ENCODE measurements at regions not wholly inside any gene's neighbourhood (a gene's known extent, or its start where the extent isn't known, plus 50 kb on each side); places are given as distances from the start of the nearest gene placed in this dataset.

DNA sequence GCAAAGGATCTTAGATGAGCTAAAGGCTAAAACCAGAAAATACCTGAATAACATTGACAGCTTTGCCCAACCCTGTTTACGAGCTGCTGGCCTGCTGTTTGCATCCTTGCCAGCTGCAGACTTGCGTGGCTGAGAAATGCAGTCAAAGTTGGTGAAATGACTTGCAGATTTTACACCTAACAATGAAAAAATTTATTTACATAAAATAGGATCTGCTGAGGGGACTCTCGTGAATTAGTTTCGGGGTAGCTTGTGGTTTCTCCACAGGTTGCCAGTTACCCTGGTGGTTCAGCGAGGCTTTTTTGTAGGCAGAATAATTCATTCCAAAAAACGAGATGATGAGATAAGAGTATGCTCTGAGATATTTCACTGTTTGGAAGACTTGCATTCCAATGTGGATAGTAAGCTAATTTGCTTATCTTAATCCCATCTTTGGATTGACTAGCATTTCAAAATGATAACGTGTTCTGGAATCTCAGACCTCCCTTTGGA is 65.7 kb upstream of the FANCC start:
- TF ChIP-seq, protein P1, sequence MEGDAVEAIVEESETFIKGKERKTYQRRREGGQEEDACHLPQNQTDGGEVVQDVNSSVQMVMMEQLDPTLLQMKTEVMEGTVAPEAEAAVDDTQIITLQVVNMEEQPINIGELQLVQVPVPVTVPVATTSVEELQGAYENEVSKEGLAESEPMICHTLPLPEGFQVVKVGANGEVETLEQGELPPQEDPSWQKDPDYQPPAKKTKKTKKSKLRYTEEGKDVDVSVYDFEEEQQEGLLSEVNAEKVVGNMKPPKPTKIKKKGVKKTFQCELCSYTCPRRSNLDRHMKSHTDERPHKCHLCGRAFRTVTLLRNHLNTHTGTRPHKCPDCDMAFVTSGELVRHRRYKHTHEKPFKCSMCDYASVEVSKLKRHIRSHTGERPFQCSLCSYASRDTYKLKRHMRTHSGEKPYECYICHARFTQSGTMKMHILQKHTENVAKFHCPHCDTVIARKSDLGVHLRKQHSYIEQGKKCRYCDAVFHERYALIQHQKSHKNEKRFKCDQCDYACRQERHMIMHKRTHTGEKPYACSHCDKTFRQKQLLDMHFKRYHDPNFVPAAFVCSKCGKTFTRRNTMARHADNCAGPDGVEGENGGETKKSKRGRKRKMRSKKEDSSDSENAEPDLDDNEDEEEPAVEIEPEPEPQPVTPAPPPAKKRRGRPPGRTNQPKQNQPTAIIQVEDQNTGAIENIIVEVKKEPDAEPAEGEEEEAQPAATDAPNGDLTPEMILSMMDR (IDR thresholded peaks at IDR 0.05; ENCODE audit: low read depth, low read length, missing input control), result no peak
- TF ChIP-seq, protein P2, sequence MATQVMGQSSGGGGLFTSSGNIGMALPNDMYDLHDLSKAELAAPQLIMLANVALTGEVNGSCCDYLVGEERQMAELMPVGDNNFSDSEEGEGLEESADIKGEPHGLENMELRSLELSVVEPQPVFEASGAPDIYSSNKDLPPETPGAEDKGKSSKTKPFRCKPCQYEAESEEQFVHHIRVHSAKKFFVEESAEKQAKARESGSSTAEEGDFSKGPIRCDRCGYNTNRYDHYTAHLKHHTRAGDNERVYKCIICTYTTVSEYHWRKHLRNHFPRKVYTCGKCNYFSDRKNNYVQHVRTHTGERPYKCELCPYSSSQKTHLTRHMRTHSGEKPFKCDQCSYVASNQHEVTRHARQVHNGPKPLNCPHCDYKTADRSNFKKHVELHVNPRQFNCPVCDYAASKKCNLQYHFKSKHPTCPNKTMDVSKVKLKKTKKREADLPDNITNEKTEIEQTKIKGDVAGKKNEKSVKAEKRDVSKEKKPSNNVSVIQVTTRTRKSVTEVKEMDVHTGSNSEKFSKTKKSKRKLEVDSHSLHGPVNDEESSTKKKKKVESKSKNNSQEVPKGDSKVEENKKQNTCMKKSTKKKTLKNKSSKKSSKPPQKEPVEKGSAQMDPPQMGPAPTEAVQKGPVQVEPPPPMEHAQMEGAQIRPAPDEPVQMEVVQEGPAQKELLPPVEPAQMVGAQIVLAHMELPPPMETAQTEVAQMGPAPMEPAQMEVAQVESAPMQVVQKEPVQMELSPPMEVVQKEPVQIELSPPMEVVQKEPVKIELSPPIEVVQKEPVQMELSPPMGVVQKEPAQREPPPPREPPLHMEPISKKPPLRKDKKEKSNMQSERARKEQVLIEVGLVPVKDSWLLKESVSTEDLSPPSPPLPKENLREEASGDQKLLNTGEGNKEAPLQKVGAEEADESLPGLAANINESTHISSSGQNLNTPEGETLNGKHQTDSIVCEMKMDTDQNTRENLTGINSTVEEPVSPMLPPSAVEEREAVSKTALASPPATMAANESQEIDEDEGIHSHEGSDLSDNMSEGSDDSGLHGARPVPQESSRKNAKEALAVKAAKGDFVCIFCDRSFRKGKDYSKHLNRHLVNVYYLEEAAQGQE (IDR thresholded peaks at IDR 0.05), result no peak
- no peak for TF ChIP-seq YY1 (IDR thresholded peaks at IDR 0.05)
- TF ChIP-seq, protein P3, sequence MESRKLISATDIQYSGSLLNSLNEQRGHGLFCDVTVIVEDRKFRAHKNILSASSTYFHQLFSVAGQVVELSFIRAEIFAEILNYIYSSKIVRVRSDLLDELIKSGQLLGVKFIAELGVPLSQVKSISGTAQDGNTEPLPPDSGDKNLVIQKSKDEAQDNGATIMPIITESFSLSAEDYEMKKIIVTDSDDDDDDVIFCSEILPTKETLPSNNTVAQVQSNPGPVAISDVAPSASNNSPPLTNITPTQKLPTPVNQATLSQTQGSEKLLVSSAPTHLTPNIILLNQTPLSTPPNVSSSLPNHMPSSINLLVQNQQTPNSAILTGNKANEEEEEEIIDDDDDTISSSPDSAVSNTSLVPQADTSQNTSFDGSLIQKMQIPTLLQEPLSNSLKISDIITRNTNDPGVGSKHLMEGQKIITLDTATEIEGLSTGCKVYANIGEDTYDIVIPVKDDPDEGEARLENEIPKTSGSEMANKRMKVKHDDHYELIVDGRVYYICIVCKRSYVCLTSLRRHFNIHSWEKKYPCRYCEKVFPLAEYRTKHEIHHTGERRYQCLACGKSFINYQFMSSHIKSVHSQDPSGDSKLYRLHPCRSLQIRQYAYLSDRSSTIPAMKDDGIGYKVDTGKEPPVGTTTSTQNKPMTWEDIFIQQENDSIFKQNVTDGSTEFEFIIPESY (IDR thresholded peaks at IDR 0.05), result no peak
- no peak for TF ChIP-seq EGR1 (IDR thresholded peaks at IDR 0.05; ENCODE audit: low read depth in 2 of 2)
- TF ChIP-seq, protein P4, sequence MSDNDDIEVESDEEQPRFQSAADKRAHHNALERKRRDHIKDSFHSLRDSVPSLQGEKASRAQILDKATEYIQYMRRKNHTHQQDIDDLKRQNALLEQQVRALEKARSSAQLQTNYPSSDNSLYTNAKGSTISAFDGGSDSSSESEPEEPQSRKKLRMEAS (IDR thresholded peaks at IDR 0.05), result no peak
- no peak for TF ChIP-seq TAF1 (conservative IDR thresholded peaks at IDR 0.05)
- TF ChIP-seq NR2F2 (IDR thresholded peaks at IDR 0.05), result no peak
- TF ChIP-seq, protein P5, sequence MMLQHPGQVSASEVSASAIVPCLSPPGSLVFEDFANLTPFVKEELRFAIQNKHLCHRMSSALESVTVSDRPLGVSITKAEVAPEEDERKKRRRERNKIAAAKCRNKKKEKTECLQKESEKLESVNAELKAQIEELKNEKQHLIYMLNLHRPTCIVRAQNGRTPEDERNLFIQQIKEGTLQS (IDR thresholded peaks at IDR 0.05), result no peak
- TF ChIP-seq RAD21 (IDR thresholded peaks at IDR 0.05), result no peak
- no peak for TF ChIP-seq FOXA1 (IDR thresholded peaks at IDR 0.05)
- no peak for TF ChIP-seq RXRA (IDR thresholded peaks at IDR 0.05)
